ENCODE measurements at regions not wholly inside any gene's neighbourhood (a gene's known extent, or its start where the extent isn't known, plus 50 kb on each side); places are given as distances from the start of the nearest gene placed in this dataset.
A peak's percentile ranks its signal among the peaks of the same experiment; 100 is the strongest.

DNA sequence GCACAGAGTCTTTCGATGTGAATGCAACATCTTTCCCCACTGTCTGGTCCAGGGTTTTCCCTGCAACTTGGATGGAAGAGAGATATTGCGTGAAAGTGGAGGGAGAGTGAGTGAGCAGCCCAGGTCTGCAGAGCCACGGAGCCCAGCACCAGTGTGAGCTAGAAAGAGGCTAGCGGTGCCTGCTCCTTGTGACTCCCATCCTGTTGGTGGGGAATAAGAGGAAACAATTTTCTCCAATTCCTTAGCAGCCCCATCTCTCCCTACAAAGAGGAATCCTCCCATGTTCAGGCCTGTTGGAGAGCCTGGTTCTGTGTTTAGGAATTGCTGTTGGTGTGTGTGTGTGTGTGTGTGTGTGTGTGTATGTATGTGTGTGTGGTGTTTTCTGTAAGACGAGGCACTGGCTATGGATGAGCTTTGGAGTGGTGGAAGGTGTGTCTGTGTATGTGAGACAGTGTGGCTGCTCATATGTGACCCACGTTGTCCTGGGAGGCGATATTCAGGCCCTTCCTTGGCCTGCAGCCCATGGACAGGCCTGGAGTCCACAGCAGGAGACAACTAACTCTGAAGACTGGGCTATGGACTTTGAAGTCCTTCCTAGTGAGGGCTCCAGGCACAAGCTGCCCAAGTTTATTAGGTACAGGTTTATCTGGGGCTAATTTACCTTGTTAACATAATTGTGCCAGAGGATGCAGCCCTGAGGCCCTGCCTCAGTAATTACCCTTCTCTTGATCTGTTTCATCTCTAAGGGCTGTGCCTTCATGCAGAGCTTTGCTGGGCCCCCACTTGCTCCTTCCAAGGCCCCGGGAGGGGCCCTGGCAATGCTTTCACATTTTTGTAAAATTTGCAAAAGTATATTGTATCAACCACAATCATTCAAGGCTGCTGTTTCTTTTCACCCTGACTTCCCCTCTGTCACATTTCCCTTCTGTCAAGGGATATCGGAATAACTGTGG, 88.6 kb upstream of the HAAO start:
- Histone ChIP-seq H3K79me2 (ENCODE audit: control insufficient read depth, insufficient read depth, low read length) (no peaks in the 10 kb centered on the region), H3K4me2 (ENCODE audit: insufficient read depth, low read length) (no peak overlapping the region), H3K4me1 (ENCODE audit: control insufficient read depth, extremely low read depth, insufficient read depth, low read length) (peaks cover 45% of the 10 kb centered on the region), H3K9me1 (replicated peaks; ENCODE audit: control insufficient read depth, extremely low read depth, insufficient read depth, low read length) (no peaks in the 10 kb centered on the region), H2AFZ (ENCODE audit: low read depth, low read length) (peak overlapping the region; percentile 30), H3K36me3 (ENCODE audit: control insufficient read depth in 2 of 2, extremely low read depth in 1 of 2, insufficient read depth in 2 of 2, low read length in 2 of 2) (no peaks in the 10 kb centered on the region), H3K9ac (replicated peaks; ENCODE audit: extremely low read depth, insufficient read depth, low read length) (peak overlapping the region; percentile 35), H3K4me3 (replicated peaks in 1 of 3; ENCODE audit: insufficient read depth in 1 of 3, low read depth in 1 of 3, low read length in 3 of 3) (no peak overlapping the region), H3K27ac (ENCODE audit: insufficient read depth, low read depth, low read length) (peak overlapping the region; percentile 72), H3K9me3 (replicated peaks; ENCODE audit: control insufficient read depth, insufficient read depth, low read length) (no peaks in the 10 kb centered on the region), H4K20me1 (replicated peaks; ENCODE audit: control insufficient read depth, extremely low read depth, insufficient read depth, low read length) (no peaks in the 10 kb centered on the region), H3K27me3 (ENCODE audit: control insufficient read depth in 2 of 2, insufficient read depth in 2 of 2, low read length in 2 of 2) (no peaks in the 10 kb centered on the region)
- POLR2A ChIA-PET = interaction anchor here (0.5 to 1.2 kb wide), 3 partner anchors 22 to 52 kb away, joined by 3 read pairs; no protein-coding TSS in a partner anchor
- DNase-seq (ENCODE audit: low read depth, low spot score) (peak; percentile 60), FAIRE-seq (peak; percentile 26)
- CTCF ChIA-PET = interaction anchor here (1.0 to 2.7 kb wide), 14 partner anchors 16 to 348 kb away, joined by 3 to 20 read pairs (median 4); no protein-coding TSS in a partner anchor
- TF ChIP-seq GATA2 (IDR thresholded peaks at IDR 0.05; ENCODE audit: insufficient read depth, insufficient read length, low read depth, low read length) (no peak), MYC (IDR thresholded peaks at IDR 0.05; ENCODE audit: low read depth, low read length) (no peak), POLR2AphosphoS5 (IDR thresholded peaks at IDR 0.05; ENCODE audit: insufficient read depth, low read depth, low read length) (no peak), EZH2 (IDR thresholded peaks at IDR 0.05; ENCODE audit: borderline replicate concordance, low read depth, low read length, severe bottlenecking) (no peak), FOS (IDR thresholded peaks at IDR 0.05; ENCODE audit: borderline replicate concordance, insufficient read depth, low read length) (no peak), POLR2A (IDR thresholded peaks at IDR 0.05; ENCODE audit: low read depth, low read length) (no peak), JUN (IDR thresholded peaks at IDR 0.05; ENCODE audit: borderline replicate concordance, insufficient read depth, insufficient read length, low read depth) (no peak)
- TF ChIP-seq, protein P1, sequence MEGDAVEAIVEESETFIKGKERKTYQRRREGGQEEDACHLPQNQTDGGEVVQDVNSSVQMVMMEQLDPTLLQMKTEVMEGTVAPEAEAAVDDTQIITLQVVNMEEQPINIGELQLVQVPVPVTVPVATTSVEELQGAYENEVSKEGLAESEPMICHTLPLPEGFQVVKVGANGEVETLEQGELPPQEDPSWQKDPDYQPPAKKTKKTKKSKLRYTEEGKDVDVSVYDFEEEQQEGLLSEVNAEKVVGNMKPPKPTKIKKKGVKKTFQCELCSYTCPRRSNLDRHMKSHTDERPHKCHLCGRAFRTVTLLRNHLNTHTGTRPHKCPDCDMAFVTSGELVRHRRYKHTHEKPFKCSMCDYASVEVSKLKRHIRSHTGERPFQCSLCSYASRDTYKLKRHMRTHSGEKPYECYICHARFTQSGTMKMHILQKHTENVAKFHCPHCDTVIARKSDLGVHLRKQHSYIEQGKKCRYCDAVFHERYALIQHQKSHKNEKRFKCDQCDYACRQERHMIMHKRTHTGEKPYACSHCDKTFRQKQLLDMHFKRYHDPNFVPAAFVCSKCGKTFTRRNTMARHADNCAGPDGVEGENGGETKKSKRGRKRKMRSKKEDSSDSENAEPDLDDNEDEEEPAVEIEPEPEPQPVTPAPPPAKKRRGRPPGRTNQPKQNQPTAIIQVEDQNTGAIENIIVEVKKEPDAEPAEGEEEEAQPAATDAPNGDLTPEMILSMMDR (IDR thresholded peaks at IDR 0.05; ENCODE audit: extremely low read depth in 1 of 2, insufficient read depth in 1 of 2, low read depth in 1 of 2, low read length in 2 of 2) = no peak
- TF ChIP-seq, protein P2, sequence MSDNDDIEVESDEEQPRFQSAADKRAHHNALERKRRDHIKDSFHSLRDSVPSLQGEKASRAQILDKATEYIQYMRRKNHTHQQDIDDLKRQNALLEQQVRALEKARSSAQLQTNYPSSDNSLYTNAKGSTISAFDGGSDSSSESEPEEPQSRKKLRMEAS (IDR thresholded peaks at IDR 0.05; ENCODE audit: insufficient read depth, insufficient read length) = no peak
- BruUV-seq (replicated peaks) = no TSS peak
- intact Hi-C loops (cut with micrococcal nuclease) (loop anchor here (1.0 to 2.0 kb wide), 5 partner anchors 16 to 70 kb away; no protein-coding TSS in a partner anchor), dilution Hi-C loops (cut with MboI; ENCODE audit: extremely low pct_ligation_motif_present, low sequenced_read_pairs) (no loop called here)

Measured in endothelial cell of umbilical vein (primary cell).